ELR (cell line): ENCODE measurements at regions not wholly inside any gene's neighbourhood (a gene's known extent, or its start where the extent isn't known, plus 50 kb on each side); places are given as distances from the start of the nearest gene placed in this dataset.

Experiments used
- DNase-seq: peaks from one replicate; pipeline ENCODE4 v3.0.0-alpha.2; 2015; ENCODE audit warnings: low read depth

- no peak for DNase-seq
Observed at GRCh38 chr3:111311709-111312235, 230.2 kb upstream of the CD96 start.

DNA sequence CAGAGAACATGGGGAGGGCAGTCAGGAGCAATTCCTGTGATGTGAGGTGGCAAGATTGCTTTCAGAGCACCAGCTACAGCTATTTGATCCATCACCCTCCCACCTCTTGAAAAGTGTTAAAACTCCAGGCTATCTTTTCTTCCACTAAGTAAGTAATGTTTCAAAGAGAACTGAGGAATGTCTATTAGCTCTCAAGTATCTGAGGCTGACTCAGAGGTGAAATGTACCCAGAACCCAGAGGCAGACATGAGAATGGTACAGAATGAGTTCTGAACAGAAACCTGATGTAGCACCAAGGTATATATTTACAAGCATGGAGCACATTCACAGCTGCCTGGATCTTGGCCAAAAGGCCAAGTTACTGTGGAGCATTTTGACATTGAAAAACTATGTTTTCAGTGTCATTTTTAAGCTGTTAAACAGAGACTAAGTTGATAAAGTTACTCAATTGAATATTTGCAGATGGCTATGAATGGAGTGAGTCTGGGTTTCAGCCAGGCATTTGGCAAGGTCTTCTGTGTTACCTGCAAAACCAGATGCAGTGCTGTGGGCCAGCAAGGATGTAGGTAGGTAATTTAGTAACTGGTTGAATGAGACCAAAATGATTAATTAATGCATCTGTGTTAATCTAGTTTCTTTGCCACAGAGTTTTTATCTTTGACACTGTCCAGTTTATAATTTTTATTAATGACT lies 227.7 kb upstream of the CD96 start:
- DNase-seq, result no peak

- no peak for DNase-seq
Observed at GRCh38 chr3:111314898-111315297, 227.1 kb upstream of the CD96 start.

GRCh38 chr3:111315930-111316587 lies 225.9 kb upstream of the CD96 start:
- DNase-seq, result peak; percentile 50

DNA sequence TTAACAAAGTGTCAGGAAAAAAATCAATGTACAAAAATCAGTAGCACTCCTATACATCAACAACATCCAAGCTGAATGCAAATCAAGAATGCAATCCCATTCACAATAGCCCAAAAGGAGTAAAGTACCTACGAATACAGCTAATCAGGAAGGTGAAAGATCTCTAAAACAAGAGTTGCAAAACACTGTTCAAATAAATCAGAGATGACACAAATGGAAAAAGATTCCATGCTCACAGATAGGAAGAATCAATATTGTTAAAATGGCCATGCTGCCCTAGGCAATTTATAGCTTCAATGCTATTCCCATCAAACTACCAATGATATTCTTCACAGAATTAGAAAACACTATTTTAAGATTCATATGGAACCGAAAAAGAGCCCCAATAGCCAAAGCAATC lies 223.7 kb upstream of the CD96 start:
- no peak for DNase-seq

GRCh38 chr3:111319598-111319997 lies 222.4 kb upstream of the CD96 start:
- no peak for DNase-seq

GRCh38 chr3:111321786-111322185 lies 220.2 kb upstream of the CD96 start:
- peak; percentile 53 for DNase-seq

DNA sequence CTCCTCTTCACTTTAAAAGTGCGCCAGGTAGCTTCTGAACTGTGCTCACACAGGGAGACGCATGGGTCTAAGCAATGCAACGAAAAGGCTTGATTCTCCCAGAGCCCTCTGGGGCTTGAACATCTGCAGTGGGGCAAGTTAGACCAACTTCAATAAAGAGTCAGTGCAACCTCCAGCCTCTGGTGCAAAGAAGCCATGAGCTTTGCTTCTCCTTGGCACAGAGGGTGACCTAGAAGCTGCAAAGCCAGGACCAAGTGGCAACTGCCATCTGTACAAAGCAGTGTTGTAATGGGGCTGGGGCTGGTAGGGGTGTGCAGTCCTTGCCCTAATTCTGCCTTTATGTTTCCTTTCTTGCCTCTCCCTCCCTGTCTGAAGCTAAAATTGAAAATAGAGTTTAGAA lies 219.0 kb upstream of the CD96 start:
- DNase-seq, result no peak

DNA sequence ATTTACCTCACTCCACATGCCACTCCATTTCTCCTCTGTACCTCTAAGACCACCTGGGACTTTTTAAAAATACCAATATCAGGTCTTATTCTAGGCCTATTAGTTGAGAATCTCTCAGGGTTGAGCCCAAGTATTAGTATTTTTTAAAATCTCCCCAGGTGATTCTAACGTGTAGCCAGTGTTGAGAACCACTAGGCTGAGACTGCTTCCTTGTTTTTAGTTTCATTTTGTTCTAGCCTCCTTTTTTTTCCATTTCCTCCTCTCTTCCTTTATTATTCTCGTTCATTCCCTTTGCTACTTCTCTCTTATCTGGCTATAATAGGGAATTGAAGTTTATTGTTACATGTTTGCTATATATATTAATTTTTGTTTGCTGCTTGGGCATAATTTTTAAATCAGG lies 217.8 kb upstream of the CD96 start:
- no peak for DNase-seq

GRCh38 chr3:111324645-111325044 lies 217.4 kb upstream of the CD96 start:
- no peak for DNase-seq

DNA sequence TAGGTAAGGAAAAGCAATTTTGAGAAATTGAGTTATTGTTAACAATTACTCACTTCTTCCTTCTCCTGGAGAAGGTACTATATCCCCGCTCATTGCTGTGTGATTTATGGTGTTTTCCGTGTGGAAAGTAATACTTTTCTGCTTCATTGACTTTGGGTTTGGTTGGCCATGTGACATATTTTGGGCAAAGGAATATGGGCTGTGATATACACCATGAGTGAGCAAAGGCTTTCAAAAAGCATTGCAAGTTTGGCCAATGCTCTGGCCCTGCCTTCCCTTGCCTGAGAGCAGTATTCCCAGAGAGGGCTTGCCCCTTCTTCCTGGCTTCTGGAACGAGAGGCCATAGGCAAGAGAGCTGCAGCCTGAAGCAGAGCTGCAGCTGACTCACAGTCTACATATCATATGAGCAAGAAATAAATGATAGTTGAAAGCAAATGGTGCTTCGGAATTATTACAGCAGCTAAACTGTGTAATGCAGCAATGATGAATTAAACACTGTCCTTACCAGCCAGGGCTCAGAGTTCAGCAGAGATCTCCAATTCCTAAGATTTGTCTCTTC lies 216.8 kb upstream of the CD96 start:
- DNase-seq, result no peak

- peak; percentile 60 for DNase-seq
Observed at GRCh38 chr3:111326144-111326995, 215.6 kb upstream of the CD96 start.

GRCh38 chr3:111331306-111331705 lies 210.7 kb upstream of the CD96 start:
- DNase-seq, result peak; percentile 32

- no peak for DNase-seq
Observed at GRCh38 chr3:111331912-111332311, 210.1 kb upstream of the CD96 start.

GRCh38 chr3:111332488-111333080 lies 209.4 kb upstream of the CD96 start:
- no peak for DNase-seq

- DNase-seq, result peak; percentile 71
Observed at GRCh38 chr3:111333642-111334041, 208.4 kb upstream of the CD96 start.

DNA sequence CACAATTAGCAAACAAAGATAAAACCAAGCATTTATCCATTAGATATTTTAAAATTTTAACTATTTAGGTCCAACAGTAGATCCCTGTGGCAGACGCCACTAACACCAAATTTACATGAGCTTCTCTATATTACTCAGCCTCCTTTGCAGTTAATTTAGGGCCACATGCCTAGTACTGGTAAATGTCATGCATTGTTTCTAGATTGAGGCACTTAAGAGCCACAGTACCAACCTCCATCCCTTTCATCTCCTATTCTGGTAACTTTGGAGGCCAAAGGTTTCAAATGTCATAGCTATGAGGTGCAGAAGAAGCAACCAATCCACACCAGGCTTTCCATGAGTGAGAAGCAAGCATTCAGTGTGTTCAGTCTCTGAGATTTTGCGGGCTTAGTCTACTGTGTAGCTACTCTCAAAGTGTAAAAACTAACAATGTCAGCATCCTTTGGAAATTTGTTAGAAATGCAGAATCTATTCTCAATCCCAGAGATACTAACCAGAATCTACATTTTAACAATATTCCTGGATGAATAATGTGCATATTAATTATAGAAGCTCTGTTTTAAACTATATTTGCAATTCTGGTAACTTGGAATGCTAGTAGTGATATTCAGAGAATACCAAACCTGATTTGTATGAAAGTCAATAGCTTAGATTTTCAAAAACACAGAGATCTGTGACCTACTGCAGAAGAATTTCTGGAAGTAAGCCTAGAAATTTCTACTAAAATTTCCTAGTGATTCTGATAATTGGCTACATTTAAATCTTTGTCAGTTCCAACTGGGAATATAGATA lies 206.3 kb upstream of the CD96 start:
- no peak for DNase-seq

- DNase-seq, result no peak
Observed at GRCh38 chr3:111336511-111336910, 205.5 kb upstream of the CD96 start.

GRCh38 chr3:111338059-111338698 lies 203.8 kb upstream of the CD96 start:
- DNase-seq, result peak; percentile 90

DNA sequence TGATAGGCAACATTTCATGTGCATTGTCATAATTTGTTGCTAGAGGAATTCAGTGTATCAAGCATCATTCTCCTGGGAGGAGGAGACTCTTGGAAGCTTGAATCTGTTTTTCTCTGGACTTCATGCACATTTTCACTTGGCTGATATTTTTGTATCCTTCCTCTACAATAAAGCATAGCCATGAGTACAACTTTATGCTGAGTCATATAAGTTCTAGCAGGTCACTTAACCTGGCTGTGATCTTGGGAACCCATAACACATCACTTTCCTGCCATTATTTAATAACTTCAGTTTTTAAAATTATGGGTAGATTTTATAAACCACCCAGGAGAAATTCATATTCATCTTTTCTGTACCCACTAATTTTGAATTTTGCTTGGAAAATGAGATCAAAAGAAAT lies 203.0 kb upstream of the CD96 start:
- DNase-seq, result no peak

GRCh38 chr3:111351334-111351733 lies 190.7 kb upstream of the CD96 start:
- no peak for DNase-seq
